ENCODE measurements at regions not wholly inside any gene's neighbourhood (a gene's known extent, or its start where the extent isn't known, plus 50 kb on each side); places are given as distances from the start of the nearest gene placed in this dataset.

DNA sequence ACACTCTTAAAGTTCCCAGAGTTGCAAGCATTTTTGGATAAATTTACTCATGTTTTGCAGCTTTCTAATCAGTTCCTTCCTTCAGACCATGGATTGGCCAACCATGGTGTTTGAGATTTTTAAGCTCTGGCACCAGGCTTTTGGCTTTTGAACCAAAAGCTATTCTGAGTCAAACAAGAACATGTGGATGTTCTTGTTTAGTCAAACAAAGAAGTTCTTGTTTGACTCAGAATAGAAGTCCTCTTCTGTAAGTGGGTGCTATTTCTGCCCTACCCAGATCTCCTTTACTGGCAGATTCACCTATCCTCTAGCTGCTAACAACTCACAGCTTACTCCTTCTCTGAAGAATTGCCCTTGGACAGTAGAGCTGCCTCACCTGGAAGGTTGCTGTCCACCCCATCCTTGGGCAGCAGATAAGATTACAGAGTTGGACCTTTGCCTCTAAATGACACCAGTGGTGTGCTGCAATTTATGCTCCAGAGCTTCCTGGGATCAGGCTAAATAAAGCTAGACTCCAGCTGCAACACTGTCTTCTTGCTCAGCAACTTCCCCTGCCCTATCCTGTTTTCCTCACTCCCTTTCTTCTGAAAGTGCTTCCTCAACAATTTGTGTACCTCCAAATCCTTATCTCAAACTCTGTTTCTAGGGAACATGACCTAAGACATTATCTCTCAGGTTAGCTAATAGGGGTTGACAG is 65.6 kb downstream of the COL6A6 start:
- TF ChIP-seq, protein P1, sequence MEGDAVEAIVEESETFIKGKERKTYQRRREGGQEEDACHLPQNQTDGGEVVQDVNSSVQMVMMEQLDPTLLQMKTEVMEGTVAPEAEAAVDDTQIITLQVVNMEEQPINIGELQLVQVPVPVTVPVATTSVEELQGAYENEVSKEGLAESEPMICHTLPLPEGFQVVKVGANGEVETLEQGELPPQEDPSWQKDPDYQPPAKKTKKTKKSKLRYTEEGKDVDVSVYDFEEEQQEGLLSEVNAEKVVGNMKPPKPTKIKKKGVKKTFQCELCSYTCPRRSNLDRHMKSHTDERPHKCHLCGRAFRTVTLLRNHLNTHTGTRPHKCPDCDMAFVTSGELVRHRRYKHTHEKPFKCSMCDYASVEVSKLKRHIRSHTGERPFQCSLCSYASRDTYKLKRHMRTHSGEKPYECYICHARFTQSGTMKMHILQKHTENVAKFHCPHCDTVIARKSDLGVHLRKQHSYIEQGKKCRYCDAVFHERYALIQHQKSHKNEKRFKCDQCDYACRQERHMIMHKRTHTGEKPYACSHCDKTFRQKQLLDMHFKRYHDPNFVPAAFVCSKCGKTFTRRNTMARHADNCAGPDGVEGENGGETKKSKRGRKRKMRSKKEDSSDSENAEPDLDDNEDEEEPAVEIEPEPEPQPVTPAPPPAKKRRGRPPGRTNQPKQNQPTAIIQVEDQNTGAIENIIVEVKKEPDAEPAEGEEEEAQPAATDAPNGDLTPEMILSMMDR (IDR thresholded peaks at IDR 0.05) = no peak
- TF ChIP-seq POLR2A (IDR thresholded peaks at IDR 0.05) = no peak
